ENCODE measurements at regions not wholly inside any gene's neighbourhood (a gene's known extent, or its start where the extent isn't known, plus 50 kb on each side); places are given as distances from the start of the nearest gene placed in this dataset.

- no peak for TF ChIP-seq CTCF (conservative IDR thresholded peaks at IDR 0.05; ENCODE audit: low read depth, low read length)
- TF ChIP-seq EZH2phosphoT487 (IDR thresholded peaks at IDR 0.05; ENCODE audit: borderline replicate concordance, low read length), result no peak
Observed at GRCh38 chr12:58172433-58173073, 231.2 kb downstream of the ATP23 start.
